Fibroblast of skin of scalp (primary cell): ENCODE measurements at regions not wholly inside any gene's neighbourhood (a gene's known extent, or its start where the extent isn't known, plus 50 kb on each side); places are given as distances from the start of the nearest gene placed in this dataset.
A peak's percentile ranks its signal among the peaks of the same experiment; 100 is the strongest.
"Not testable (repeated sequence)": the region's sequence is repeated elsewhere in the genome, so short reads cannot be mapped to it uniquely, and the experiment has no call there.

ENCODE experiments used
- DNase-seq: peaks from one replicate; pipeline ENCODE4 v3.0.0-alpha.2; 2013

GRCh38 chr13:62879071-62879470 lies 1463.4 kb upstream of the PCDH20 start:
- DNase-seq = peak; percentile 80

- DNase-seq = peak; percentile 14
Observed at GRCh38 chr13:62875118-62875640, 1459.5 kb upstream of the PCDH20 start.

DNA sequence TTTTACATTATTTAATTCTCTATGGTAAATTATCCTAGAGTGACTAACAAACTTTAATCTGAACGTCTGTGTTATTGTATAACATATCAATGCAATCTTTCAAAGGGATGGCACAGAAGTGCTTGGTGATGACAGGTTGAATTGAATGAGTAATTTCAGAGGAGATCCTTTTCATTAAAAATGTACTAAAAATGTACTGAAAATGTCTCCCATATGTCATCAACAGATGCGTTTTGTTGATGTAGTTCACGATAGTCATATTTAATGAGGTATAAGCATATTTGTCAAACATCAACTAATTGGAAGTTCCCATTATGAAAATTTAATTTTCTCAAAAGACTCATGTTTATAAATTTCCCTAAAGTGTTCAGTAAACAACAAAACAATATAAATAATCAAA lies 1434.7 kb upstream of the PCDH20 start:
- no peak for DNase-seq

DNA sequence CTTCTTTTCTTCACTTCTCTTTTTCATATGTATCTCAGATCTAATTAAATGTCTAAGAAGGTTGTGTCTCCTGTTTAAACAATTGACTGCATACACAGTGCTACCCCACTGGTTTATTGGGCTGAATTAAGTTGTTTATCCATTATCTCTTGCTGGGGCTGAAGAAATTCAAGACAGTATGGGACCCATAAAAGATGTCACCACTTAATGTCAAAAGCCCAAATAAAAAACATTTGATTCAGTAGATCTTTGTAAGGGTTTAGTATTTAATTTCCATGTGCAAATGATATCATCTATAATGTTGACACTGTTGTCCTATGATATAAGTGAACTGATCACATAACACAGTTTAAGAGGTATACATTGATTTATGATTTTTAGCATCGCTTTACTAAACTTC lies 1431.9 kb upstream of the PCDH20 start:
- no peak for DNase-seq

DNA sequence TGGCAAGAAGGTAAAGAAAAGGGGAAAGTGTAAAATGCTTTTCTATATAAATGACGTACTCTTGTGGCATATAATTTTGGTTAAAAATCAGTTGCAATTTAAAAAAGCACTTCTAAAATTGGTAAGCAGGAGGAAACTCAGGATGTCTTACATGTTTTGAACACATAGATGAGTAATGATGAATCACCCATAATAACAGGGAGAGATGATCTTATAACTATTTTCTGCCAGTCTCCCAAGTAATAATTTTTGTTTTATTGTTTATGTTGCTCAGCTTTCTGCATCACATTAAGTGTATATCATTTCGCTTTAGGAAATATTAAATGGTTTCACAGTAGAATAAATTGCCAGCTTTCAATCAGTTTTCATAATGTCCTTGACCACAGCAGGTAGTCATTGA lies 1430.7 kb upstream of the PCDH20 start:
- no peak for DNase-seq

DNA sequence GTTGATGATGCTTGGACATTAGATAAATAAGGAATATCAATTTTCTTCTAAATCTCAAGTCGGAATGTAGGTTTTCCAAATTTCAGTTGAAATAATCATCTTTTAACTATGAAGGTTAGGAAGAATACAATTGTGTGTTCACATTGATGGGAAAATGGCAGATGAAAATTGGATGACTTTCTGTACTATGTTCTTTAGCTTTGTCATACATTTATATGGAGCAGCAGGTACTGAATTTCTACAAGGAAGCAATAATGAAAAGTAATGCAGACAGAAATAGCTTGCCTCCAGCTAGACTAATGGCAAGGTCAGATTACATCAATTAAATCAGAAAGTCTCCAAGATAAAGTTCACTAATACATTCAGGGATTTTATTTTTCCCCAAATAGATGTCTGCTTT lies 1423.7 kb upstream of the PCDH20 start:
- DNase-seq = no peak

DNA sequence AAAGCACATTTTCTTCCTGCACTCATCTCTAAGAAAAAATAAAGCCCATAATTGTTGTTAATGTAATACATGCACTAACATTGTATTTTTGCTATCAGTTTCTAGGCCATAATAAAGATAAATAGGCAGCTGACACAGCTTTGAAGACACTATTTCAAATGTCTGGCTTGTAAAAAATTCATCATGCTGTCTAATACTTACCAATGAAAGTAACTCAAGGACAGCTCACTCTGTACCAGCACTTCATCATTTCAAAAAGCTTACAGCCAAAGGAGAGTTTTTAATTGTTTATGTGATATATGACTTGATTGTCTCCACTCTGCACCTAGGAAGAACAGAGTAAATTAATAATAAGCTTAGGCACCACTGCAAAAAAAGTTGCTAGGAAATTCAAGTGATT lies 1423.3 kb upstream of the PCDH20 start:
- DNase-seq = no peak

DNA sequence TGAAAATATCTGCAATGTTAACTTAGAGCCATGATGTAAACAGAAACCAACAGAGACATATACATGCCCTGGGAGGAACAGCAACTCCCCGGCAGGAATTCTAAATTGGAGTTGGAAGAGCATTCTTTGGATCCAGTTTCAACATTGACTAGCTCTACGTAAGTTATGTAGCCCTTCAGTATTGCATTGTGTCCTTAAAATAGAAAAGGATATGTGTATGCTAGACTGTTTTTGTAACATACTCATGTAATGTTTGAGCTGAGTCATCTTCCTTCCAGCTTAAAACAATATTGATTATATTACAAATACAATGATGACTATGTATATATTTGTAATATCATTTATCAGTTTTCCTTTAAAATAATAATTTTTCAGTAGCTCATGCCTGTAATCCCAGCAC lies 1422.2 kb upstream of the PCDH20 start:
- DNase-seq = peak; percentile 52

GRCh38 chr13:62829486-62829885 lies 1413.8 kb upstream of the PCDH20 start:
- no peak for DNase-seq

- no peak for DNase-seq
Observed at GRCh38 chr13:62799931-62800436, 1384.3 kb upstream of the PCDH20 start.

- DNase-seq = no peak
Observed at GRCh38 chr13:62799038-62799535, 1383.4 kb upstream of the PCDH20 start.

DNA sequence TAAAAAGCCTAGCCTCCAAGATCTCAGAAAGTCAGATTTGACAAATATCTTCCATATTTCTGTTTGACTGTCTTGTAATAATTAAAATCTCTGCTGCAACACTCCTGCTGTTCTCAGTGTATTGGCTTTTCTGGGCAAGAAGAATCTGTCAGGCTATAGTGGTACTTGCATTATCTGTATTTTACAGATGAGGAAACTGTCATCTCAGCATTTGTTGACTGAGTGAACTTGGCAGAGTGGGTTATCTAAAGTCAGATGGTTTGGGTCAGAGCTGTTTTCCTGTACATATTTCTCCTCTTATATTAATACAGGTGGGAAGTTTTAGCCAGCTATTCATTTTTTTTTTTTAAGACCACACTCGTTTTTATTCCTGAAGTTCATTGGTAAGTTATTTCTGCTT lies 1378.2 kb upstream of the PCDH20 start:
- no peak for DNase-seq

DNA sequence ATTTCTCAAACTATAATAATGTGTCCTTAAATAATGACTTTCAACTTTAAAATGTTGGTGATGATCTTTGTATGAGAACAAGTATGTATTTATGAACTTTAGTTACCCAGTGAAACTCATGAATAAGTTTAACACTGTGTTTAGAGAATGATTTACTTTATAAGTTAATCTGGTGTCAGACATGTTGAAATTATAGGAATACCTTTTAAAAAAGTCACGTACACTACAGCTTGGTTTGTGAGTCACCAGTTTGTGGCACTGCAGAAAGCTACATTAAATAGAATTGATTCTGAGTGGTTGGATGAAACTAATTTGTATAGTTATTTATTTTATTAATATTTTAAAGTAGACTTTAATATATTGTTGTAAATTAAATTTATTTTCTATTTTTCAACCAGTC lies 1366.2 kb upstream of the PCDH20 start:
- no peak for DNase-seq

GRCh38 chr13:62779161-62779560 lies 1363.5 kb upstream of the PCDH20 start:
- no peak for DNase-seq

DNA sequence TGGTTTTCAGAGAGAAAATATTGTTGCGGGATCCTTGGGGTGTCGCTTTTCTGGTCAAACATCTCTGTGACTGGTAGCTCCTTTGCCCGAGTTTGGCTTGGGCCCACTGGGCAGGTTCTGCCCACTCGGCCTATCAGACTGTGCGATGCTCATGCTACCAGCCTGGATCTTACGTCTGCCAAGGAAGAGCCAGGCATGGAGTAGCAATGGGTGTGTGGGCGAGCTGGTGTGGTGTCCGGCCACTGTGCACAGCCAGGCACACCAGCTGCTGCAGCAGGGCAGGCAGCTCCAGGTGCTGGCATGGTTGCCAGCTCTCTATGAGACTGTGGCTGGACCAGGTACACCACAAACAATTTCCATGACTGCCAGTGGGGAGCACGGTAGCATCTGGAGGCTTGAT lies 1351.8 kb upstream of the PCDH20 start:
- no peak for DNase-seq

- no peak for DNase-seq
Observed at GRCh38 chr13:62760724-62761123, 1345.1 kb upstream of the PCDH20 start.

- DNase-seq = peak; percentile 11
Observed at GRCh38 chr13:62747629-62748028, 1332.0 kb upstream of the PCDH20 start.

DNA sequence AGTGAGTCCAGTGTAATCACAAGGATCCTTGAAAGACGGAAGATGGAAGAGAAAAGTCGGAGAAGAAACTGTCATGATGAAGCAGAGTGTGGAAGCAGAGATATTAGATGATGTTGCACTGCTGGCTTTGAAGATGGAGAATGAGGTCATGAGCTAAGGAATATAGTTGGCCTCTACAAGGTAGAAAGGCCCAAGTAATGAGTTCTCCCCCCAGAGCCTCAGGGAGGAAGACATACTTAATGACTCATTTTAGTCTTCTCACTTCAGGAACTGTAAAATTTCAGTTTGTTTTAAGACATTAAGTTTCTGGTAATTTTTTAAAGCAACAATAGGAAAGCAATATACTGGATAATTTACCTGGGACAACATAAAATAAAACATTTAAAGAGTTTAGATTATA lies 1331.5 kb upstream of the PCDH20 start:
- DNase-seq = no peak

DNA sequence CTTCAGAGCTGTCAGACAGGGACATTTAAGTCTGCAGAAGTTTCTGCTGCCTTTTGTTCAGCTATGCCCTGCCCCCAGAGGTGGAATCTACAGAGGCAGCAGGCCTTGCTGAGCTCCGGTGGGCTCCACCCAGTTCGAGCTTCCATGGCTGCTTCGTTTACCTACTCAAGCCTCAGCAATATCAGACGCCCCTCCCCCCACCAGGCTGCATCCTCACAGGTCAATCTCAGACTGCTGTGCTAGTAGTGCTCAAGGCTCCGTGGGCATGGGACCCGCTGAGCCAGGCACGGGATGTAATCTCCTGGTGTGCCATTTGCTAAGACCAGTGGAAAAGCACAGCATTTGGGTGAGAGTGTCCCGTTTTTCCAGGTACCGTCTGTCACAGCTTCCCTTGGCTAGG lies 1314.1 kb upstream of the PCDH20 start:
- DNase-seq = not testable (repeated sequence)

DNA sequence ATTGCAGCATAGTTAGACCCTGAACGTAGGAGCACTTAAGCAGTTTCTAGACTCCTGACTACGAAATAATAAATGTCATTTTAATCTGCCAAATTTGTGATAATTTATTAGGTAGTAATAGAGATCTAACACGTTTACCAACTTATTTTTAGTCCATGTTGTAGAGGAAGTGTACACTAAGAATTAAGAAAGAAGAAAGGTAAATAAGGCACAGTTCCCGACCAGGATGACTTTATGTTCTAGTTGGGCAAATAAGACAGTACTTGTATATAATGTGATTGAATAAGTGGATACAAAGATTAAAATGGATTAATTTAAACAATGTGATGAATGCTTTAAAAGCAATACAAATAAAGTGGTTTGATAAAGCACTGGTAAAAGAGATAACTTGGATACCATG lies 1306.2 kb upstream of the PCDH20 start:
- no peak for DNase-seq

GRCh38 chr13:62711948-62712347 lies 1296.3 kb upstream of the PCDH20 start:
- not testable (repeated sequence) for DNase-seq

DNA sequence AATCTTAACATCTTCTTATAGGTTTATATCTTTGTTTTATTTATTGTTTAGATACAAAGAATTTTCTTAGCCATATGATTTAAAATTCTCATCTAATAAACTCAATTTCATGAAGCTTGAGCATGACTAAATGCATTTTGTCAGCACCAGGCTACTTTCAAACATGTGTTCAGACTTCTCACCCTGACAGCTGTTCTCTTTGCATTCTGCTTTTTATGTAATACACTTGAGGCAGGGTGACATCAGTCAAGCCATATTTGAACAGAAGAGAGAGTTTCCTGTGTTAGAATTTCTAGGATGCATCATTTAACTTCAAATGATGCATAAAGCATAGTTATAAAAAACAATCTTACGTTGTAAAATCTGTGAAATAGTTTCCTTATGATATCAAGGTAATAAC lies 1295.1 kb upstream of the PCDH20 start:
- DNase-seq = no peak

- DNase-seq = no peak
Observed at GRCh38 chr13:62706048-62706447, 1290.4 kb upstream of the PCDH20 start.

GRCh38 chr13:62704875-62705274 lies 1289.2 kb upstream of the PCDH20 start:
- DNase-seq = no peak

DNA sequence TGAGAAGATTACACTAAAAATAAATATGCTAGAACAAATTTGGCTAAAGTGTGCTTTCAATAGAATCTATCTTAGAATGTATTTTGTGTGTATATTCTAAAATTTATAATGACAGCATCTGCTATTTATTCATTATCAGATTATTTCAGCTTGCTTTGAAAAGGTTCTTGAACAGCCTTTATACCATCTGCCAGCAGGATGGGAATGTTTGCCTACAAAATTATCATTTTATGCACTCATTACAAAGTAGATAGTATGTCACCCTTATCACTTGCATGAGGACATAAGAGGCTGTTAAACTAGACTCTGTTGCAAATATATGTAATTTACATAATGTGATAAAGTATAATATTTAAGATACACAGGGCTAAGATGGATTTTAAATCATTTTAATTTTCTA lies 1286.9 kb upstream of the PCDH20 start:
- no peak for DNase-seq
